H1 (cell line): ENCODE measurements at regions not wholly inside any gene's neighbourhood (a gene's known extent, or its start where the extent isn't known, plus 50 kb on each side); places are given as distances from the start of the nearest gene placed in this dataset.

Experiments used
- CTCF ChIA-PET: fragments of 300-600 bp; sonication (Branson Sonifier 250); formaldehyde crosslinking; loops from one replicate; lab custom pipeline; 2021; ENCODE audit not compliant: partially characterized antibody; lab: Charles Lee
- POLR2A ChIA-PET: fragments of 300-600 bp; sonication (Branson Sonifier 250); formaldehyde crosslinking; loops from one replicate; lab custom pipeline; 2021; ENCODE audit warnings: inconsistent platforms; ENCODE audit not compliant: partially characterized antibody; lab: Charles Lee
- DNase-seq, 2 experiments: peaks; one replicate each; pipeline versions ENCODE4 v3.0.0 to v3.0.0-alpha.2; 2010 to 2022; ENCODE audit warnings: low spot score in 2 of 2, low read depth in 1 of 2, mixed read lengths in 1 of 2
- FAIRE-seq: peaks from 2 replicates; lab custom pipeline; 2011; peaks lifted over from hg19 to GRCh38; lab: Jason Lieb, UNC
- H2AFZ ChIP-seq: 2 replicates; pipeline ENCODE4 v1.8.1; 2012; ENCODE audit warnings: low read length, inconsistent platforms
- H2AK5ac ChIP-seq: 2 replicates; pipeline ENCODE4 v1.6.1; 2013; ENCODE audit warnings: low read depth, low read length
- H2BK120ac ChIP-seq: replicated peaks from 2 replicates; pipeline ENCODE3; 2013; ENCODE audit warnings: low read depth, low read length, inconsistent platforms
- H2BK12ac ChIP-seq: 2 replicates; pipeline ENCODE4 v1.6.1; 2013; ENCODE audit warnings: low read depth, low read length
- H2BK15ac ChIP-seq: 2 replicates; pipeline ENCODE4 v1.6.1; 2013; ENCODE audit warnings: low read length
- H2BK20ac ChIP-seq: 2 replicates; pipeline ENCODE4 v1.6.1; 2013; ENCODE audit warnings: low read length
- H2BK5ac ChIP-seq: 2 replicates; pipeline ENCODE4 v1.6.1; 2013; ENCODE audit warnings: low read depth, low read length
- H3K14ac ChIP-seq: 2 replicates; pipeline ENCODE4 v1.6.1; 2013; ENCODE audit warnings: inconsistent platforms; ENCODE audit not compliant: insufficient read length
- H3K18ac ChIP-seq: 2 replicates; pipeline ENCODE4 v1.6.1; 2013; ENCODE audit warnings: low read length; ENCODE audit errors: extremely low read depth
- H3K23ac ChIP-seq: 2 replicates; pipeline ENCODE4 v1.6.1; 2013; ENCODE audit warnings: inconsistent platforms; ENCODE audit not compliant: insufficient read length
- H3K23me2 ChIP-seq: 2 replicates; pipeline ENCODE4 v1.6.1; 2013; ENCODE audit warnings: low read depth, low read length
- H3K27ac ChIP-seq: 2 replicates; pipeline ENCODE4 v1.6.1; 2011; ENCODE audit warnings: low read depth, low read length, inconsistent platforms
- H3K27me3 ChIP-seq, 4 experiments: replicated peaks in 1 of 4; 1 replicate in 1 of 4; 2 replicates in 3 of 4; pipeline versions ENCODE4 v1.6.1 to v1.8.1; 2011 to 2013; ENCODE audit warnings: low read length in 3 of 4, mild to moderate bottlenecking in 3 of 4, inconsistent platforms in 2 of 4, mixed read lengths in 2 of 4, moderate library complexity in 1 of 4; ENCODE audit not compliant: control insufficient read depth in 3 of 4, insufficient read depth in 3 of 4; ENCODE audit errors: extremely low read depth in 1 of 4
- H3K36me3 ChIP-seq, 4 experiments: 2 replicates each; pipeline versions ENCODE4 v1.6.1 to v1.8.1; 2011 to 2013; ENCODE audit warnings: mild to moderate bottlenecking in 4 of 4, low read length in 3 of 4, moderate library complexity in 2 of 4, control low read depth in 1 of 4, inconsistent platforms in 1 of 4; ENCODE audit not compliant: insufficient read depth in 4 of 4, control insufficient read depth in 2 of 4
- H3K4ac ChIP-seq: replicated peaks from 2 replicates; pipeline ENCODE3; 2013; ENCODE audit warnings: low read length, low read depth, mixed read lengths, inconsistent platforms; ENCODE audit not compliant: insufficient read length
- H3K4me1 ChIP-seq, 4 experiments: replicated peaks in 1 of 4; 1 replicate in 1 of 4; 2 replicates in 3 of 4; pipeline versions ENCODE4 v1.6.1 to v1.8.1; 2011 to 2013; ENCODE audit warnings: low read length in 3 of 4, inconsistent platforms in 2 of 4, mixed read lengths in 1 of 4; ENCODE audit not compliant: insufficient read depth in 4 of 4, control insufficient read depth in 3 of 4
- H3K4me2 ChIP-seq, 2 experiments: 2 replicates each; pipeline versions ENCODE4 v1.6.1 to v1.8.1; 2011 to 2013; ENCODE audit warnings: low read depth in 2 of 2, low read length in 2 of 2, control low read depth in 1 of 2, inconsistent platforms in 1 of 2, mild to moderate bottlenecking in 1 of 2; ENCODE audit not compliant: insufficient read depth in 1 of 2
- H3K4me3 ChIP-seq, 4 experiments: fragments of 200-600, 300-600 bp in 1 of 4; sonication (generic), shearing (Covaris generic), sonication (Bioruptor Twin) in 1 of 4; 2 replicates each; pipeline versions ENCODE4 v1.5.1 to v1.8.1; 2011 to 2016; ENCODE audit warnings: low read length in 4 of 4, low read depth in 3 of 4, control low read depth in 2 of 4, inconsistent platforms in 2 of 4, mild to moderate bottlenecking in 2 of 4, mixed read lengths in 1 of 4, moderate library complexity in 1 of 4; ENCODE audit not compliant: insufficient read depth in 2 of 4; ENCODE audit errors: extremely low read depth in 1 of 4
- H3K56ac ChIP-seq: replicated peaks from 2 replicates; pipeline ENCODE3; 2013; ENCODE audit warnings: low read depth, mild to moderate bottlenecking, mixed read lengths, low read length, inconsistent platforms; ENCODE audit not compliant: insufficient read length
- H3K79me1 ChIP-seq: 2 replicates; pipeline ENCODE4 v1.6.1; 2013; ENCODE audit warnings: low read depth, low read length, control low read depth
- H3K79me2 ChIP-seq, 2 experiments: 2 replicates each; pipeline versions ENCODE4 v1.6.1 to v1.8.1; 2012 to 2013; ENCODE audit warnings: low read length in 2 of 2, mild to moderate bottlenecking in 2 of 2, inconsistent platforms in 1 of 2; ENCODE audit not compliant: insufficient read depth in 2 of 2, control insufficient read depth in 1 of 2
- H3K9ac ChIP-seq, 4 experiments: replicated peaks in 1 of 4; 1 replicate in 1 of 4; 2 replicates in 3 of 4; pipeline versions ENCODE4 v1.6.1 to v1.8.1; 2011 to 2013; ENCODE audit warnings: low read depth in 3 of 4, low read length in 3 of 4, control low read depth in 2 of 4, mild to moderate bottlenecking in 2 of 4, moderate library complexity in 2 of 4, inconsistent platforms in 1 of 4; ENCODE audit errors: extremely low read depth in 1 of 4
- H3K9me3 ChIP-seq, 2 experiments: 2 replicates each; pipeline versions ENCODE4 v1.6.1 to v1.8.1; 2012 to 2013; ENCODE audit warnings: mild to moderate bottlenecking in 2 of 2, moderate library complexity in 2 of 2, control low read depth in 1 of 2, inconsistent platforms in 1 of 2, low read depth in 1 of 2, low read length in 1 of 2, mixed read lengths in 1 of 2; ENCODE audit not compliant: insufficient read depth in 2 of 2
- H4K20me1 ChIP-seq, 2 experiments: replicated peaks in 1 of 2; 2 replicates each; pipeline versions ENCODE3 to v1.8.1; 2011 to 2013; ENCODE audit warnings: inconsistent platforms in 2 of 2, low read length in 2 of 2, mild to moderate bottlenecking in 1 of 2; ENCODE audit not compliant: insufficient read depth in 2 of 2, control insufficient read depth in 1 of 2
- H4K5ac ChIP-seq: 2 replicates; pipeline ENCODE4 v1.6.1; 2013; ENCODE audit warnings: low read length, low read depth, mixed read lengths, inconsistent platforms; ENCODE audit not compliant: insufficient read length
- H4K8ac ChIP-seq: 2 replicates; pipeline ENCODE4 v1.8.0; 2013; ENCODE audit warnings: mild to moderate bottlenecking, moderate library complexity, low read length, inconsistent platforms; ENCODE audit not compliant: insufficient read depth; ENCODE audit errors: extremely low read depth
- H4K91ac ChIP-seq: replicated peaks from 2 replicates; pipeline ENCODE3; 2013; ENCODE audit warnings: low read length, mixed read lengths, inconsistent platforms; ENCODE audit not compliant: insufficient read length
- ATF2 ChIP-seq: IDR thresholded peaks from 2 replicates; pipeline ENCODE4 v1.6.1; 2012; ENCODE audit warnings: low read length, inconsistent platforms
- GTF2F1 ChIP-seq: IDR thresholded peaks from 2 replicates; pipeline ENCODE4 v1.6.1; 2012; ENCODE audit warnings: low read depth, low read length, improper control_type of control experiment, borderline replicate concordance
- MAX ChIP-seq: IDR thresholded peaks from 2 replicates; pipeline ENCODE4 v1.6.1; 2012; ENCODE audit warnings: inconsistent platforms
- POLR2A ChIP-seq, 2 experiments: IDR thresholded peaks; 1 replicate in 1 of 2; 2 replicates in 1 of 2; pipeline ENCODE4 v1.6.1; 2011; ENCODE audit warnings: low read depth in 2 of 2, low read length in 2 of 2, mild to moderate bottlenecking in 2 of 2; ENCODE audit errors: control extremely low read depth in 1 of 2
- POU5F1 ChIP-seq: IDR thresholded peaks from 2 replicates; pipeline ENCODE4 v1.6.1; 2011; ENCODE audit warnings: low read depth, mild to moderate bottlenecking, low read length, moderate library complexity
- RAD21 ChIP-seq, 2 experiments: IDR thresholded peaks in 1 of 2; conservative IDR thresholded peaks in 1 of 2; 2 replicates each; pipeline ENCODE4 v1.6.1; 2011; ENCODE audit warnings: low read depth in 2 of 2, low read length in 2 of 2, improper control_type of control experiment in 1 of 2, inconsistent platforms in 1 of 2, mild to moderate bottlenecking in 1 of 2, moderate library complexity in 1 of 2
- SIN3A ChIP-seq, 2 experiments: IDR thresholded peaks in 1 of 2; conservative IDR thresholded peaks in 1 of 2; 2 replicates each; pipeline ENCODE4 v1.6.1; 2011 to 2012; ENCODE audit warnings: low read length in 2 of 2, improper control_type of control experiment in 1 of 2, low read depth in 1 of 2, mild to moderate bottlenecking in 1 of 2
- SP4 ChIP-seq: IDR thresholded peaks from 2 replicates; pipeline ENCODE4 v1.6.1; 2012; ENCODE audit warnings: low read length, inconsistent platforms
- whole genome bisulfite sequencing, 2 experiments: shearing (Covaris generic) in 1 of 2; methylation state at CpG; one replicate each; pipeline versions ENCODE4 v1.1.6 to v1.1.7; 2013 to 2015; ENCODE audit warnings: low lambda C conversion rate in 2 of 2, mixed read lengths in 2 of 2, inconsistent platforms in 1 of 2, low coverage in 1 of 2, missing lambda C conversion rate in 1 of 2; ENCODE audit not compliant: insufficient replicate concordance in 2 of 2, insufficient coverage in 1 of 2, insufficient read length in 1 of 2; ENCODE audit errors: extremely low coverage in 1 of 2, missing lambda C conversion rate in 1 of 2; 5-methylcytosine and 5-hydroxymethylcytosine counted together

GRCh38 chr6:139919107-139920026 lies 544.9 kb upstream of the CITED2 start:
- FAIRE-seq: no peak

More at GRCh38 chr6:139919107-139920026, 544.9 kb upstream of the CITED2 start:
- peaks cover 0 to 6% (median 2%) of the 10 kb centered on the region in 4 experiments; a peak in 3 of 7 replicates for H3K4me1 ChIP-seq
- no peak overlapping the region for H3K4ac ChIP-seq
- DNase-seq: no peak
- H3K56ac ChIP-seq: no peak overlapping the region
- TF ChIP-seq POLR2A (IDR thresholded peaks at IDR 0.05; ENCODE audit: control extremely low read depth in 1 of 2, low read depth in 2 of 2, low read length in 2 of 2) (no peak), POU5F1 (no peak), MAX (no peak), RAD21 (IDR thresholded peaks at IDR 0.05 in 1 of 2, conservative IDR thresholded peaks at IDR 0.05 in 1 of 2; ENCODE audit: low read depth in 2 of 2, low read length in 2 of 2) (no peak), GTF2F1 (no peak), SIN3A (conservative IDR thresholded peaks at IDR 0.05 in 1 of 2, IDR thresholded peaks at IDR 0.05 in 1 of 2; ENCODE audit: low read depth in 1 of 2, low read length in 2 of 2) (no peak), SP4 (no peak), ATF2 (no peak)
- H4K5ac ChIP-seq: no peak overlapping the region
- H3K18ac ChIP-seq: no peak overlapping the region
- H3K36me3 ChIP-seq: no peaks in the 10 kb centered on the region
- ChIA-PET CTCF (interaction anchor here (0.6 to 1.3 kb wide), 4 partner anchors 38 to 549 kb away, joined by 3 read pairs; no protein-coding TSS in a partner anchor), POLR2A (no interaction called here)
- no peak overlapping the region for H3K23ac ChIP-seq
- H4K91ac ChIP-seq: no peak overlapping the region
- H3K4me2 ChIP-seq: no peak overlapping the region
- no peak overlapping the region for H2AFZ ChIP-seq
- no peak overlapping the region for H2BK20ac ChIP-seq
- H3K27ac ChIP-seq: no peak overlapping the region
- no peaks in the 10 kb centered on the region for H3K79me1 ChIP-seq
- peaks cover 0 to 3% of the 10 kb centered on the region in 2 experiments; a peak in 1 of 4 replicates for H3K9me3 ChIP-seq
- no peak overlapping the region for H4K8ac ChIP-seq
- H2AK5ac ChIP-seq: no peak overlapping the region
- H3K27me3 ChIP-seq: no peaks in the 10 kb centered on the region
- H3K14ac ChIP-seq: no peak overlapping the region
- peaks cover 2% of the 10 kb centered on the region; the same call in 1 of the 2 replicates for H3K23me2 ChIP-seq
- no peak overlapping the region for H2BK5ac ChIP-seq
- 89 to 100% methylated on average over 1 to 8 of the region's 8 CpGs for WGBS, 2 experiments
- H2BK12ac ChIP-seq: no peak overlapping the region
- H2BK120ac ChIP-seq: no peak overlapping the region
- H4K20me1 ChIP-seq: no peaks in the 10 kb centered on the region
- no peak overlapping the region for H2BK15ac ChIP-seq
- no peaks in the 10 kb centered on the region for H3K79me2 ChIP-seq
- H3K4me3 ChIP-seq: no peak overlapping the region
- H3K9ac ChIP-seq: no peak overlapping the region
